Peyer's patch (tissue), 4 donors: ENCODE measurements at regions not wholly inside any gene's neighbourhood (a gene's known extent, or its start where the extent isn't known, plus 50 kb on each side); places are given as distances from the start of the nearest gene placed in this dataset.

Experiments
- CTCF ChIP-seq, 6 experiments: fragments of 450-650 bp in 4 of 6; fragments of 200-600 bp in 2 of 6; sonication (generic) in 1 of 6; IDR thresholded peaks; one replicate each; pipeline ENCODE4 v1.5.1; 2017 to 2019; ENCODE audit warnings: antibody characterized with exemption in 6 of 6, mild to moderate bottlenecking in 3 of 6, moderate library complexity in 1 of 6
- POLR2A ChIP-seq, 2 donors: fragments of 450-650 bp; IDR thresholded peaks; one replicate each; pipeline ENCODE4 v1.5.1; 2017; ENCODE audit warnings: antibody characterized with exemption in 2 of 2, mild to moderate bottlenecking in 2 of 2, moderate library complexity in 2 of 2

DNA sequence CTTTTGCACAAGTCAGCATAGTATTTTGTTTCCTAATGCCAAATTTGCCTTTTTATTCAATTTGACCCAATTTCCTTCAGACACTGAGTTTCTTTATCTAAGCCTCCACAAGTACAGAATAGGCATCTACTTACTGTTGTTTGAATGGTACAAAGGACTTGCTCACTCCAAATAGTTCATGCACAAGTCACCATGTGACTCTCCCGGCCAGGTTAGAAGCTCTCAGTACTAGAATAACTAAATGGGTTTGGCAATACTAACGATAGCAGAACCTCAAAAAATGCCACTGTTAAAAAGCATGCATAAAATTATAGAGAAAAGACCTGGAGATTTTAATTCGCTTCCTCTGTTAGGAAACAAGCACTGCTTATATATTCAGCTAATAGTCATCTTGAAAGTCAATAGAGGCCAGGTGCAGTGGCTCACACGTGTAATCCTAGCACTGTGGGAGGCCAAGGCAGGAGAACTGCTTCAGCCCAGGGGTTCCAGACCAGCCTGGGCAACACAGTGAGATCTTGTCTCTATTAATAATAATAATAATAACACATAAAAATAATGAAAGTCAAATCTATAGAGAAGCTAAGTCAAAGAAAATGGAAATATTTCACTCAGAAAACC is 335.8 kb upstream of the MBL2 start:
- no peak for TF ChIP-seq CTCF (IDR thresholded peaks at IDR 0.05)
- TF ChIP-seq POLR2A (IDR thresholded peaks at IDR 0.05) = no peak
